PC-9 (cell line): ENCODE measurements at regions not wholly inside any gene's neighbourhood (a gene's known extent, or its start where the extent isn't known, plus 50 kb on each side); places are given as distances from the start of the nearest gene placed in this dataset.

ENCODE experiments used
- EZH2 ChIP-seq: fragments of 200-600 bp; sonication (generic); IDR thresholded peaks from 2 replicates; pipeline ENCODE4 v1.8.0; 2017; ENCODE audit warnings: antibody characterized with exemption, low read depth
- TF ChIP-seq, protein P1 (sequence below): fragments of 200-600 bp; sonication (generic); conservative IDR thresholded peaks from 2 replicates; pipeline ENCODE4 v1.6.1; 2017; ENCODE audit warnings: mixed run types, antibody characterized with exemption, mild to moderate bottlenecking, moderate library complexity

DNA sequence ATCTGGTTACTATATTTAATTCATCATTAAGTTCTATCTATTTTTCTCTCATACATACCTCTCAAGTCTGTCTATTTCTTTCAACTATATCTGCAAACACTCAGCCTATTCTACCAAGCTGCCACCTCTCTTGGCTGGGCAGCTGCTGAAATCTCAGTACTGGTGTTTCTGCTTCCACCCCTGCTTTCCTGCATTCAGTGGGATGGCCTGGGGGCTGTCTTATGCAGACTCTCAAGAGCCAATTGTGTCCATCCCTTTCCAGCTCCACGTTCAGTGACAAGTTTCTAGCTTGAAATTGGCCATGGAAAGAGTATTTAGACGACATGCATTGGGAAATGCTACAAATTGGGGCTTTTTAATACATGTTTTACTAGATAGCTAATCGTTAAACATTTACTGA is 378.4 kb upstream of the DPPA4 start:
- TF ChIP-seq, protein P1, sequence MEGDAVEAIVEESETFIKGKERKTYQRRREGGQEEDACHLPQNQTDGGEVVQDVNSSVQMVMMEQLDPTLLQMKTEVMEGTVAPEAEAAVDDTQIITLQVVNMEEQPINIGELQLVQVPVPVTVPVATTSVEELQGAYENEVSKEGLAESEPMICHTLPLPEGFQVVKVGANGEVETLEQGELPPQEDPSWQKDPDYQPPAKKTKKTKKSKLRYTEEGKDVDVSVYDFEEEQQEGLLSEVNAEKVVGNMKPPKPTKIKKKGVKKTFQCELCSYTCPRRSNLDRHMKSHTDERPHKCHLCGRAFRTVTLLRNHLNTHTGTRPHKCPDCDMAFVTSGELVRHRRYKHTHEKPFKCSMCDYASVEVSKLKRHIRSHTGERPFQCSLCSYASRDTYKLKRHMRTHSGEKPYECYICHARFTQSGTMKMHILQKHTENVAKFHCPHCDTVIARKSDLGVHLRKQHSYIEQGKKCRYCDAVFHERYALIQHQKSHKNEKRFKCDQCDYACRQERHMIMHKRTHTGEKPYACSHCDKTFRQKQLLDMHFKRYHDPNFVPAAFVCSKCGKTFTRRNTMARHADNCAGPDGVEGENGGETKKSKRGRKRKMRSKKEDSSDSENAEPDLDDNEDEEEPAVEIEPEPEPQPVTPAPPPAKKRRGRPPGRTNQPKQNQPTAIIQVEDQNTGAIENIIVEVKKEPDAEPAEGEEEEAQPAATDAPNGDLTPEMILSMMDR = no peak
- TF ChIP-seq EZH2 = no peak
